NB4 (cell line): ENCODE measurements at regions not wholly inside any gene's neighbourhood (a gene's known extent, or its start where the extent isn't known, plus 50 kb on each side); places are given as distances from the start of the nearest gene placed in this dataset.

Experiments
- DNase-seq: peaks from one replicate; pipeline ENCODE4 v3.0.0; 2010; ENCODE audit warnings: low read depth
- H3K4me3 ChIP-seq: one replicate; pipeline ENCODE4 v1.5.1; 2011; ENCODE audit warnings: mild to moderate bottlenecking, low read depth, low read length, moderate library complexity
- MYC ChIP-seq: IDR thresholded peaks from 2 replicates; pipeline ENCODE4 v1.6.1; 2011; ENCODE audit warnings: low read depth, low read length
- POLR2A ChIP-seq: IDR thresholded peaks from 2 replicates; pipeline ENCODE4 v1.6.1; 2011; ENCODE audit warnings: mild to moderate bottlenecking; ENCODE audit not compliant: insufficient read length; ENCODE audit errors: extremely low read depth
- TF ChIP-seq, protein P1 (sequence below): IDR thresholded peaks from 2 replicates; pipeline ENCODE4 v1.6.1; 2011; ENCODE audit warnings: low read depth, low read length
- TF ChIP-seq, protein P2 (sequence below): IDR thresholded peaks from one replicate; pipeline ENCODE4 v1.5.1; 2012; ENCODE audit warnings: low read depth, low read length

DNA sequence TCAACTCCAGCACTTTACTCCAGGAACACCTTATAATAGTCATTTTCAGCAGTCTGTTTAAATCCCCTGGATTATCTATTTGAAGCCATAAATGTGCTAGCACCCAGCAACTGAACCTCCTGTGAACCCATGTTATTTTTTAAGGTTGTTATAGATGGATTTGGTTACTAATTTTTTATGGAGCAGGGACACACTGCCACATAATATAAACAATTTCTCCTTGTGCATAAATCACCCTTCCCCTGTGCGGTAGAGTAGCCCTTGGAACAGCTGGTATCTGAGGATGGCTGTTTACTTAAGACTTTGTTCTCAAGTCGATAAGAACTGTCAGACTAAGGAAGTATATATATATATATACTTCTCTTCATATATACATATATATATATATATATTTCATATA lies 367.4 kb downstream of the EPHA4 start:
- no peak for DNase-seq
- no peak overlapping the region for H3K4me3 ChIP-seq
- TF ChIP-seq, protein P1, sequence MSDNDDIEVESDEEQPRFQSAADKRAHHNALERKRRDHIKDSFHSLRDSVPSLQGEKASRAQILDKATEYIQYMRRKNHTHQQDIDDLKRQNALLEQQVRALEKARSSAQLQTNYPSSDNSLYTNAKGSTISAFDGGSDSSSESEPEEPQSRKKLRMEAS = no peak
- no peak for TF ChIP-seq MYC
- TF ChIP-seq POLR2A = no peak
- TF ChIP-seq, protein P2, sequence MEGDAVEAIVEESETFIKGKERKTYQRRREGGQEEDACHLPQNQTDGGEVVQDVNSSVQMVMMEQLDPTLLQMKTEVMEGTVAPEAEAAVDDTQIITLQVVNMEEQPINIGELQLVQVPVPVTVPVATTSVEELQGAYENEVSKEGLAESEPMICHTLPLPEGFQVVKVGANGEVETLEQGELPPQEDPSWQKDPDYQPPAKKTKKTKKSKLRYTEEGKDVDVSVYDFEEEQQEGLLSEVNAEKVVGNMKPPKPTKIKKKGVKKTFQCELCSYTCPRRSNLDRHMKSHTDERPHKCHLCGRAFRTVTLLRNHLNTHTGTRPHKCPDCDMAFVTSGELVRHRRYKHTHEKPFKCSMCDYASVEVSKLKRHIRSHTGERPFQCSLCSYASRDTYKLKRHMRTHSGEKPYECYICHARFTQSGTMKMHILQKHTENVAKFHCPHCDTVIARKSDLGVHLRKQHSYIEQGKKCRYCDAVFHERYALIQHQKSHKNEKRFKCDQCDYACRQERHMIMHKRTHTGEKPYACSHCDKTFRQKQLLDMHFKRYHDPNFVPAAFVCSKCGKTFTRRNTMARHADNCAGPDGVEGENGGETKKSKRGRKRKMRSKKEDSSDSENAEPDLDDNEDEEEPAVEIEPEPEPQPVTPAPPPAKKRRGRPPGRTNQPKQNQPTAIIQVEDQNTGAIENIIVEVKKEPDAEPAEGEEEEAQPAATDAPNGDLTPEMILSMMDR = no peak

DNA sequence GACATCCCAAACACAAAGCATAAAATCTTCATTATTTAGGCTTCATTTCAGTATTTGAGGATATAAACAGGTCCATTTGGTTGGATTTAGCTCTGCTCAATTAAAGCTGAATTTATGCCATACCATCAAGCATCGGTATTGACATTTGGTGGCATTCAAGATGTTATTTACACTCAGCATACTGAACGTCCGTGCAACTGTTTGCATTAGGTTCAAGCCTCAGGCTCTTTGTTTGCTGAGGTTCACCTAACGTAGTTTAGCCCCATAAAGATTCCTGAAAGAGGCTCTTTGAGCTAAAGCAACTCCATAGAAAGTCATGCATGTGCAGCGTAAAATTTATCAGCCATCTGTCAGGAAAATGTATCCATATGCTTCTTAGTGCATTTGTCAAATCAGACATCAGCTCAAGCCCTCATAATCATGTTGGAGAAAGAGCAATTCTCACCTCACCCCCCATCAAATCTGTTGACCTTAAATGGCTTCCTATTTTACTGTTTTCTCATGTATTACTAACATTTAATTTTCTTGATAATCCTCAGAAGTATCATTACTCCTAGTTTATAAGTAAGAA lies 366.9 kb downstream of the EPHA4 start:
- DNase-seq = no peak
- TF ChIP-seq, protein P2 = no peak
- TF ChIP-seq, protein P1 = no peak
- TF ChIP-seq POLR2A (no peak), MYC (no peak)

DNA sequence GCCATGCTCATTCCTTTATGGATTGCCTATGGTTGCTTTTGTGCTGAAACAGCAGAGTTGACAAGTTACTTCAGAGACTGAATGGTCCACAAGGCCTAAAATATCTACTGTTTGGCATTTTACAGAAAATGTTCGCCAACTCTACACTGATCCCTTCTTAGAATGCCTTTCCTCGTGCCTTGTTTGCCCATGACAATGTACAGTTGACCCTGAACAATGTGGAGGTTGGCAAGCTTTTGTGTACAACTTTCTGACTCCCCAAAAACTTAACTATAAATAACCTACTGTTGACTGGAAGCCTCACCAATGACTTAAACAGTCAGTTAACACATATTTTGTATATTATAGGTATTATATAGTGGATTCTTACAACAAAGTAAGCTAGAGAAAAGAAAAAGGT lies 361.4 kb downstream of the EPHA4 start:
- DNase-seq = no peak
- no peak for TF ChIP-seq POLR2A
- TF ChIP-seq MYC = no peak
- TF ChIP-seq, protein P1 = no peak
- TF ChIP-seq, protein P2 = no peak
- no peak overlapping the region for H3K4me3 ChIP-seq

More for the DNA sequence above, 366.9 kb downstream of the EPHA4 start:
- no peak overlapping the region for H3K4me3 ChIP-seq

DNA sequence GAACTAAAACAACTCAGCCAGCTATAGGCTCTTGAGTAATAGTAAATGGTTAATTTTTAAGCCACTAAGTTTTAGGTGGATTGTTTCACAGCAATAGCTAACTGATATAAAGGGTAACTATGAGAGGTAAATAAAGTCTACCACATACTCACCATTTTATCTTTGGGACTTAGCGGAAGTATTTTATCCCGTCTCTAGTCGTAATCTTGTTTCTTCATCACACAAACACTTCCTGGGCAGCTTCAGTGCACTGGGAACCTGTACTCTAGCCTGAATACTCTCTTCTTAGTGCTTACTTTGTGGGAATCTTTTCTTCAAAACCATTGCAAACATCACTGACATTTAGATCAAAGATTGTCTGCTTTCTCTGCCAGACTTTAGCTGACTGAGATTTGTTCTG lies 360.5 kb downstream of the EPHA4 start:
- no peak overlapping the region for H3K4me3 ChIP-seq
- TF ChIP-seq MYC = no peak
- TF ChIP-seq, protein P1 = no peak
- no peak for TF ChIP-seq POLR2A
- TF ChIP-seq, protein P2 = no peak

DNA sequence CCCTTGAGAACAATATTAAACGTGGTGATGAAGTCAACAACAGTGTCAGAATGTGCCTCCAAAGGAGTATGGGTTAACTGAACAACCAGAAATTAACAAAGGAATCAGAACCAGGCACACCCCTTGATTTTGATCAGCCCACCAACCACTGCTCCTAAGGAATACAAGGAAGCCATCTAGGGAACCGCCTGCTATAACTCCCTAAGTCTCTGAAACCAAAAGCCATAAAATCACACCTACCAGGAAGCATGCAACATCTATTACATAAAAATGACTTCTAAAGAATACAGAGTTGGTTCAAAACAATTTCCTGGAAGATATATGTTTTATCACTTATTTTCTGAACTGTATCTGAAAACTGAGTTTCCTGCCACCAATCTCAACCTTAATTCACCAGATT lies 360.0 kb downstream of the EPHA4 start:
- no peak overlapping the region for H3K4me3 ChIP-seq
- no peak for DNase-seq
- TF ChIP-seq MYC (no peak), POLR2A (no peak)
- TF ChIP-seq, protein P2 = no peak
- TF ChIP-seq, protein P1 = no peak

More for the DNA sequence above, 360.5 kb downstream of the EPHA4 start:
- no peak for DNase-seq

DNA sequence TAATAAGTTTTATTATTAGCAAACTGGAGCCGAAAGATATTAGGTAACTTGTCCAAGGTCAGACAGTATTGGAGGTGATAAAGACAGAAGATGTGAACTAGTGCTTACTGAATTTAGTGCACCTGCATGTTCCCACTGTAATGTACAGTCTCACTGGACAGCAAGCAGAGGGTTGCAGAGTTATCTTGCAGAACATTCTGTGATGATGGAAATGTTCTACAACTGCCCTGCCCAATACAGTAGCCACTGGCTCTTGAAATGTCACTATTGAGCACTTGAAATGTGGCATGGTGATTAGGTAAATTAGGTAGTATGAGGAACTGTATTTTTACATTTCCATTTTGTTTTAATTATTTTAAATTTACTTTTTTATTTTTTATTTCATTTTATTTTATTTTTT lies 356.6 kb downstream of the EPHA4 start:
- H3K4me3 ChIP-seq = no peak overlapping the region
- TF ChIP-seq MYC (no peak), POLR2A (no peak)
- TF ChIP-seq, protein P2 = no peak
- TF ChIP-seq, protein P1 = no peak
- DNase-seq = no peak
